Activated gamma-delta T cell treated with anti-CD3 and anti-CD28 coated beads, Interleukin-2, amount 50 U/mL, for 16 hours (primary cell): ENCODE measurements at regions not wholly inside any gene's neighbourhood (a gene's known extent, or its start where the extent isn't known, plus 50 kb on each side); places are given as distances from the start of the nearest gene placed in this dataset.
"Not testable (repeated sequence)": the region's sequence is repeated elsewhere in the genome, so short reads cannot be mapped to it uniquely, and the experiment has no call there.

Source experiments
- DNase-seq: peaks from one replicate; pipeline ENCODE4 v3.0.0-alpha.2; 2020; ENCODE audit warnings: low read depth

GRCh38 chr2:195304310-195304709 is 352.7 kb upstream of the SLC39A10 start:
- no peak for DNase-seq

- DNase-seq: no peak
Observed at GRCh38 chr2:195300631-195301030, 356.4 kb upstream of the SLC39A10 start.

- DNase-seq: no peak
Observed at GRCh38 chr2:195299600-195299999, 357.4 kb upstream of the SLC39A10 start.

- DNase-seq: no peak
Observed at GRCh38 chr2:195296490-195296889, 360.5 kb upstream of the SLC39A10 start.

GRCh38 chr2:195289081-195289480 is 367.9 kb upstream of the SLC39A10 start:
- DNase-seq: no peak

- no peak for DNase-seq
Observed at GRCh38 chr2:195279840-195280427, 377.1 kb upstream of the SLC39A10 start.

- no peak for DNase-seq
Observed at GRCh38 chr2:195270466-195271039, 386.5 kb upstream of the SLC39A10 start.

- no peak for DNase-seq
Observed at GRCh38 chr2:195269220-195269619, 387.8 kb upstream of the SLC39A10 start.

- no peak for DNase-seq
Observed at GRCh38 chr2:195257979-195258378, 399.0 kb upstream of the SLC39A10 start.

GRCh38 chr2:195252018-195252417 is 405.0 kb upstream of the SLC39A10 start:
- DNase-seq: no peak

- DNase-seq: no peak
Observed at GRCh38 chr2:195251214-195251613, 405.8 kb upstream of the SLC39A10 start.

GRCh38 chr2:195238826-195239225 is 418.2 kb upstream of the SLC39A10 start:
- no peak for DNase-seq

GRCh38 chr2:195238379-195238778 is 418.6 kb upstream of the SLC39A10 start:
- DNase-seq: no peak

- DNase-seq: not testable (repeated sequence)
Observed at GRCh38 chr2:195228547-195228946, 428.5 kb upstream of the SLC39A10 start.

GRCh38 chr2:195214072-195214471 is 443.0 kb upstream of the SLC39A10 start:
- no peak for DNase-seq

- no peak for DNase-seq
Observed at GRCh38 chr2:195212586-195212985, 444.4 kb upstream of the SLC39A10 start.

- DNase-seq: no peak
Observed at GRCh38 chr2:195202163-195202845, 454.7 kb upstream of the SLC39A10 start.

- DNase-seq: no peak
Observed at GRCh38 chr2:195199864-195200263, 457.2 kb upstream of the SLC39A10 start.

GRCh38 chr2:195181059-195181705 is 475.8 kb upstream of the SLC39A10 start:
- DNase-seq: no peak

GRCh38 chr2:195168369-195168768 is 488.7 kb upstream of the SLC39A10 start:
- DNase-seq: no peak

GRCh38 chr2:195164930-195165329 is 492.1 kb upstream of the SLC39A10 start:
- no peak for DNase-seq

- no peak for DNase-seq
Observed at GRCh38 chr2:195162918-195163317, 494.1 kb upstream of the SLC39A10 start.

GRCh38 chr2:195162194-195162593 is 494.8 kb upstream of the SLC39A10 start:
- no peak for DNase-seq
